ENCODE measurements at regions not wholly inside any gene's neighbourhood (a gene's known extent, or its start where the extent isn't known, plus 50 kb on each side); places are given as distances from the start of the nearest gene placed in this dataset.
A peak's percentile ranks its signal among the peaks of the same experiment; 100 is the strongest.
"Not testable (repeated sequence)": the region's sequence is repeated elsewhere in the genome, so short reads cannot be mapped to it uniquely, and the experiment has no call there.

GRCh38 chr18:34280000-34280399 is 55.3 kb upstream of the NOL4 start:
- no peak for DNase-seq

- DNase-seq: no peak
Observed at GRCh38 chr18:34280653-34281052, 55.9 kb upstream of the NOL4 start.

GRCh38 chr18:34281290-34281689 is 56.6 kb upstream of the NOL4 start:
- DNase-seq: no peak

- DNase-seq: no peak
Observed at GRCh38 chr18:34281722-34282121, 57.0 kb upstream of the NOL4 start.

- DNase-seq: no peak
Observed at GRCh38 chr18:34283506-34283905, 58.8 kb upstream of the NOL4 start.

GRCh38 chr18:34287825-34288224 is 63.1 kb upstream of the NOL4 start:
- no peak for DNase-seq

GRCh38 chr18:34292594-34292993 is 67.9 kb upstream of the NOL4 start:
- no peak for DNase-seq

GRCh38 chr18:34297287-34297686 is 72.6 kb upstream of the NOL4 start:
- no peak for DNase-seq

- no peak for DNase-seq
Observed at GRCh38 chr18:34299828-34300227, 75.1 kb upstream of the NOL4 start.

- DNase-seq: no peak
Observed at GRCh38 chr18:34311468-34311867, 86.8 kb upstream of the NOL4 start.

GRCh38 chr18:34314847-34315246 is 90.1 kb upstream of the NOL4 start:
- no peak for DNase-seq

- DNase-seq: no peak
Observed at GRCh38 chr18:34315591-34316352, 91.1 kb upstream of the NOL4 start.

- DNase-seq: no peak
Observed at GRCh38 chr18:34320267-34320666, 95.6 kb upstream of the NOL4 start.

GRCh38 chr18:34321066-34321465 is 96.4 kb upstream of the NOL4 start:
- DNase-seq: no peak

- peak; percentile 53 for DNase-seq
Observed at GRCh38 chr18:34322365-34323289, 97.9 kb upstream of the NOL4 start.

GRCh38 chr18:34329840-34330239 is 105.1 kb upstream of the NOL4 start:
- no peak for DNase-seq

- DNase-seq: no peak
Observed at GRCh38 chr18:34330308-34330707, 105.6 kb upstream of the NOL4 start.

- DNase-seq: not testable (repeated sequence)
Observed at GRCh38 chr18:34330907-34331306, 106.2 kb upstream of the NOL4 start.

- DNase-seq: not testable (repeated sequence)
Observed at GRCh38 chr18:34331343-34331742, 106.6 kb upstream of the NOL4 start.

GRCh38 chr18:34339155-34339554 is 114.4 kb upstream of the NOL4 start:
- no peak for DNase-seq

GRCh38 chr18:34342960-34343359 is 118.2 kb upstream of the NOL4 start:
- DNase-seq: no peak

- DNase-seq: no peak
Observed at GRCh38 chr18:34345738-34346137, 121.0 kb upstream of the NOL4 start.

GRCh38 chr18:34350778-34351177 is 126.1 kb upstream of the NOL4 start:
- DNase-seq: no peak

Measured in hematopoietic multipotent progenitor cell treated with erythropoietin and hydrocortisone succinate and interleukin-3 and kit ligand, for 8 days (in vitro differentiated cells).